GM12891 (cell line): ENCODE measurements at regions not wholly inside any gene's neighbourhood (a gene's known extent, or its start where the extent isn't known, plus 50 kb on each side); places are given as distances from the start of the nearest gene placed in this dataset.

Source experiments
- POLR2A ChIP-seq: IDR thresholded peaks from 2 replicates; pipeline ENCODE4 v1.6.1; 2011; ENCODE audit warnings: low read depth, low read length, control low read depth
- POLR2AphosphoS5 ChIP-seq: IDR thresholded peaks from 2 replicates; pipeline ENCODE4 v1.6.1; 2011; ENCODE audit warnings: low read depth, low read length, control low read depth

- TF ChIP-seq POLR2A (no peak), POLR2AphosphoS5 (no peak)
Observed at GRCh38 chr5:10049858-10050455, 199.7 kb downstream of the ATPSCKMT start.
